ENCODE measurements at regions not wholly inside any gene's neighbourhood (a gene's known extent, or its start where the extent isn't known, plus 50 kb on each side); places are given as distances from the start of the nearest gene placed in this dataset.

GRCh38 chr5:60479542-60479941 is 220.4 kb downstream of the DEPDC1B start:
- TF ChIP-seq POLR2AphosphoS5 (IDR thresholded peaks at IDR 0.05; ENCODE audit: low read depth, low read length) (no peak), FOXP2 (optimal IDR thresholded peaks at IDR 0.05; ENCODE audit: borderline replicate concordance, extremely low read depth, extremely low read length, insufficient read depth) (no peak), TAF1 (IDR thresholded peaks at IDR 0.05; ENCODE audit: borderline replicate concordance, insufficient read depth, low read length) (no peak)

GRCh38 chr5:60477849-60478248 is 222.1 kb downstream of the DEPDC1B start:
- TF ChIP-seq FOXP2 (optimal IDR thresholded peaks at IDR 0.05; ENCODE audit: borderline replicate concordance, extremely low read depth, extremely low read length, insufficient read depth) (no peak), SIN3A (IDR thresholded peaks at IDR 0.05; ENCODE audit: borderline replicate concordance, insufficient read depth, low read length) (no peak), POLR2AphosphoS5 (IDR thresholded peaks at IDR 0.05; ENCODE audit: low read depth, low read length) (no peak), TAF1 (IDR thresholded peaks at IDR 0.05; ENCODE audit: borderline replicate concordance, insufficient read depth, low read length) (no peak), REST (IDR thresholded peaks at IDR 0.05; ENCODE audit: insufficient read depth in 1 of 2, low read depth in 2 of 2, low read length in 2 of 2) (no peak)

- no peak for TF ChIP-seq TAF1 (IDR thresholded peaks at IDR 0.05; ENCODE audit: borderline replicate concordance, insufficient read depth, low read length)
- no peak for TF ChIP-seq SIN3A (IDR thresholded peaks at IDR 0.05; ENCODE audit: borderline replicate concordance, insufficient read depth, low read length)
- no peak for TF ChIP-seq REST (IDR thresholded peaks at IDR 0.05; ENCODE audit: insufficient read depth in 1 of 2, low read depth in 2 of 2, low read length in 2 of 2)
- TF ChIP-seq POLR2AphosphoS5 (IDR thresholded peaks at IDR 0.05; ENCODE audit: low read depth, low read length), result no peak
- no peak for TF ChIP-seq FOXP2 (optimal IDR thresholded peaks at IDR 0.05; ENCODE audit: borderline replicate concordance, extremely low read depth, extremely low read length, insufficient read depth)
These were observed 226.3 kb downstream of the DEPDC1B start for GRCh38 chr5:60473654-60474053.

- TF ChIP-seq TAF1 (IDR thresholded peaks at IDR 0.05; ENCODE audit: borderline replicate concordance, insufficient read depth, low read length), result no peak
- no peak for TF ChIP-seq SIN3A (IDR thresholded peaks at IDR 0.05; ENCODE audit: borderline replicate concordance, insufficient read depth, low read length)
- TF ChIP-seq REST (IDR thresholded peaks at IDR 0.05; ENCODE audit: insufficient read depth in 1 of 2, low read depth in 2 of 2, low read length in 2 of 2), result no peak
- no peak for TF ChIP-seq FOXP2 (optimal IDR thresholded peaks at IDR 0.05; ENCODE audit: borderline replicate concordance, extremely low read depth, extremely low read length, insufficient read depth)
- no peak for TF ChIP-seq POLR2AphosphoS5 (IDR thresholded peaks at IDR 0.05; ENCODE audit: low read depth, low read length)
These were observed 229.1 kb downstream of the DEPDC1B start for GRCh38 chr5:60470881-60471280.

- TF ChIP-seq TAF1 (IDR thresholded peaks at IDR 0.05; ENCODE audit: borderline replicate concordance, insufficient read depth, low read length) (no peak), FOXP2 (optimal IDR thresholded peaks at IDR 0.05; ENCODE audit: borderline replicate concordance, extremely low read depth, extremely low read length, insufficient read depth) (no peak), SIN3A (IDR thresholded peaks at IDR 0.05; ENCODE audit: borderline replicate concordance, insufficient read depth, low read length) (no peak), POLR2AphosphoS5 (IDR thresholded peaks at IDR 0.05; ENCODE audit: low read depth, low read length) (no peak), REST (IDR thresholded peaks at IDR 0.05; ENCODE audit: insufficient read depth in 1 of 2, low read depth in 2 of 2, low read length in 2 of 2) (no peak)
These were observed 230.7 kb downstream of the DEPDC1B start for GRCh38 chr5:60469286-60469685.
